Endodermal cell (in vitro differentiated cells): ENCODE measurements at regions not wholly inside any gene's neighbourhood (a gene's known extent, or its start where the extent isn't known, plus 50 kb on each side); places are given as distances from the start of the nearest gene placed in this dataset.
A peak's percentile ranks its signal among the peaks of the same experiment; 100 is the strongest.

Experiments
- DNase-seq: peaks from one replicate; pipeline ENCODE4 v3.0.0-alpha.2; 2017
- H3K27ac ChIP-seq: 2 replicates; pipeline ENCODE4 v1.5.1; 2013; ENCODE audit warnings: mild to moderate bottlenecking, low read depth, low read length, moderate library complexity
- H3K27me3 ChIP-seq: 2 replicates; pipeline ENCODE4 v1.6.1; 2013; ENCODE audit warnings: mild to moderate bottlenecking, low read length, moderate library complexity; ENCODE audit not compliant: insufficient read depth, control insufficient read depth, poor library complexity, severe bottlenecking
- H3K36me3 ChIP-seq: 2 replicates; pipeline ENCODE4 v1.7.0; 2013; ENCODE audit warnings: mild to moderate bottlenecking, low read length, moderate library complexity; ENCODE audit not compliant: control insufficient read depth, insufficient read depth
- H3K4me1 ChIP-seq: one replicate; pipeline ENCODE4 v1.7.0; 2013; ENCODE audit warnings: low read length; ENCODE audit not compliant: control insufficient read depth, insufficient read depth
- H3K4me3 ChIP-seq: 2 replicates; pipeline ENCODE4 v1.5.1; 2013; ENCODE audit warnings: mild to moderate bottlenecking, low read length, moderate library complexity
- H3K9ac ChIP-seq: 2 replicates; pipeline ENCODE4 v1.6.1; 2013; ENCODE audit warnings: mild to moderate bottlenecking, low read length, moderate library complexity; ENCODE audit not compliant: poor library complexity, severe bottlenecking; ENCODE audit errors: extremely low read depth
- H3K9me3 ChIP-seq: 2 replicates; pipeline ENCODE4 v1.6.1; 2013; ENCODE audit warnings: mild to moderate bottlenecking, low read length, moderate library complexity; ENCODE audit not compliant: control insufficient read depth
- H3K27ac Mint-ChIP-seq: 2 replicates; pipeline ENCODE4 v1.8.0; 2020; ENCODE audit warnings: mixed read lengths
- H3K27me3 Mint-ChIP-seq: 2 replicates; pipeline ENCODE4 v1.8.0; 2021; ENCODE audit warnings: mild to moderate bottlenecking, mixed read lengths; ENCODE audit not compliant: insufficient read depth
- H3K36me3 Mint-ChIP-seq: 2 replicates; pipeline ENCODE4 v1.8.0; 2020; ENCODE audit warnings: low read depth, mixed read lengths
- H3K4me1 Mint-ChIP-seq: 2 replicates; pipeline ENCODE4 v1.8.0; 2020; ENCODE audit warnings: mixed read lengths
- H3K4me3 Mint-ChIP-seq: 2 replicates; pipeline ENCODE4 v1.8.0; 2020; ENCODE audit warnings: mild to moderate bottlenecking, moderate library complexity, mixed read lengths
- H3K9me3 Mint-ChIP-seq: 2 replicates; pipeline ENCODE4 v1.8.0; 2020; ENCODE audit warnings: mild to moderate bottlenecking, mixed read lengths
- WGBS, 2 experiments: methylation state at CpG; one replicate each; pipeline versions ENCODE4 v1.1.5 to v1.1.7; 2013; ENCODE audit warnings: missing lambda C conversion rate in 2 of 2, mixed read lengths in 1 of 2; ENCODE audit not compliant: insufficient coverage in 1 of 2, insufficient read length in 1 of 2; 5-methylcytosine and 5-hydroxymethylcytosine counted together
- TF ChIP-seq, protein P1 (sequence below): fragments of 200-600 bp; sonication (generic); conservative IDR thresholded peaks from 2 replicates; pipeline ENCODE4 v1.5.0; 2021; ENCODE audit warnings: antibody characterized with exemption, mild to moderate bottlenecking

DNA sequence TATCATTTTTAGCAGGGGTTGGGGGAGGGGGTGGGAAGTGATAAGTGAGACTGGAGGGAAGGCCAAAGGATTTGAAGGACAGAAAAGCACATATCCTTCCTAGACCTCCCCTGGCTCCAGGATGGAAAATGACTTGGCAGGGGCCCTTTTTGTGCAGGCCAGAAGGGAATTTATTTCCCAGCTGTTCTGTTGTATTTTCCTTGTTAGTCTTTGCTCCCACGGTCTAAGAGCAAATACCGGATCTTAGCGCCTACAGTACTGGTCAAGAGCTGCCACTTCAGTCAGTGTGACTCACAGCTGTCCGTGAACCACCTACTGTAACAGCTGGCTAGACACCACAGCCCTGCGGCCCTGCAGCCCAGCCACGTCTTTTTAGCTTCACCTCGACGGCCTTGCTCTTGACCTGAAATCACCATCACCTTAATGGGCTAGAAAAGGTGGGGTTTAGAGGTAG lies 51.0 kb upstream of the ERRFI1 start:
- DNase-seq = peak; percentile 65
- no peak overlapping the region for H3K9ac ChIP-seq
- no peaks in the 10 kb centered on the region for H3K27me3 ChIP-seq
- H3K4me3 Mint-ChIP-seq = no peak overlapping the region
- no peak overlapping the region for H3K27ac Mint-ChIP-seq
- TF ChIP-seq, protein P1, sequence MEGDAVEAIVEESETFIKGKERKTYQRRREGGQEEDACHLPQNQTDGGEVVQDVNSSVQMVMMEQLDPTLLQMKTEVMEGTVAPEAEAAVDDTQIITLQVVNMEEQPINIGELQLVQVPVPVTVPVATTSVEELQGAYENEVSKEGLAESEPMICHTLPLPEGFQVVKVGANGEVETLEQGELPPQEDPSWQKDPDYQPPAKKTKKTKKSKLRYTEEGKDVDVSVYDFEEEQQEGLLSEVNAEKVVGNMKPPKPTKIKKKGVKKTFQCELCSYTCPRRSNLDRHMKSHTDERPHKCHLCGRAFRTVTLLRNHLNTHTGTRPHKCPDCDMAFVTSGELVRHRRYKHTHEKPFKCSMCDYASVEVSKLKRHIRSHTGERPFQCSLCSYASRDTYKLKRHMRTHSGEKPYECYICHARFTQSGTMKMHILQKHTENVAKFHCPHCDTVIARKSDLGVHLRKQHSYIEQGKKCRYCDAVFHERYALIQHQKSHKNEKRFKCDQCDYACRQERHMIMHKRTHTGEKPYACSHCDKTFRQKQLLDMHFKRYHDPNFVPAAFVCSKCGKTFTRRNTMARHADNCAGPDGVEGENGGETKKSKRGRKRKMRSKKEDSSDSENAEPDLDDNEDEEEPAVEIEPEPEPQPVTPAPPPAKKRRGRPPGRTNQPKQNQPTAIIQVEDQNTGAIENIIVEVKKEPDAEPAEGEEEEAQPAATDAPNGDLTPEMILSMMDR = no peak
- WGBS, 2 experiments = 64 to 73% methylated on average over 3 to 8 of the region's 8 CpGs
- no peaks in the 10 kb centered on the region for H3K36me3 ChIP-seq
- H3K27me3 Mint-ChIP-seq = peaks cover 4% of the 10 kb centered on the region
- H3K4me1 ChIP-seq = peaks cover 13% of the 10 kb centered on the region
- no peak overlapping the region for H3K4me3 ChIP-seq
- H3K9me3 ChIP-seq = no peaks in the 10 kb centered on the region
- H3K9me3 Mint-ChIP-seq = no peaks in the 10 kb centered on the region
- H3K36me3 Mint-ChIP-seq = no peaks in the 10 kb centered on the region
- H3K27ac ChIP-seq = no peak overlapping the region
- H3K4me1 Mint-ChIP-seq = peaks cover 34% of the 10 kb centered on the region

DNA sequence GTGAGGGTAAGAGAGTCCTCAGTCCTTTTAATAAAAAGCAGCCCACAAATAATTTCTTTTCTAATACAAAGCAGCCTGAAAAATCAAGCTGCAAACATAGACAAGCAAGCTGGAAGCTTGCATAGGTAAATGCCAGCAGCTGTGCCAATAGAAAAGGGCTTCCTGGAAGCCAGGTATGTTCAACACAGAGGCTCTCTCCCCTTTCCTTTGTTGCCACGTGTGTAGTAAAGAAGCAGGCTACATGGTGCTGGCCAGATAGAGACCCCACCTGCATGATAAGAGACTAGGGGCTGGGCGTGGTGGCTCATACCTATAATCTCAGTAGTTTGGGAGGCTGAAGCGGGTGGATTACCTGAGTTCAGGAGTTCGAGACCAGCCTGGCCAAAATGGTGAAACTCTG lies 50.1 kb upstream of the ERRFI1 start:
- no peaks in the 10 kb centered on the region for H3K9me3 Mint-ChIP-seq
- H3K4me1 Mint-ChIP-seq = peaks cover 34% of the 10 kb centered on the region
- Histone ChIP-seq H3K27ac (no peak overlapping the region), H3K4me3 (no peak overlapping the region), H3K36me3 (no peaks in the 10 kb centered on the region), H3K4me1 (peaks cover 13% of the 10 kb centered on the region), H3K27me3 (no peaks in the 10 kb centered on the region), H3K9ac (no peak overlapping the region), H3K9me3 (no peaks in the 10 kb centered on the region)
- no peaks in the 10 kb centered on the region for H3K36me3 Mint-ChIP-seq
- TF ChIP-seq, protein P1 = no peak
- H3K4me3 Mint-ChIP-seq = no peak overlapping the region
- DNase-seq = no peak
- no peak overlapping the region for H3K27ac Mint-ChIP-seq
- 87 to 94% methylated on average over 3 to 4 of the region's 4 CpGs for WGBS, 2 experiments
- peaks cover 4% of the 10 kb centered on the region for H3K27me3 Mint-ChIP-seq
